GM21737 (cell line): ENCODE measurements at regions not wholly inside any gene's neighbourhood (a gene's known extent, or its start where the extent isn't known, plus 50 kb on each side); places are given as distances from the start of the nearest gene placed in this dataset.
"Not testable (repeated sequence)": the region's sequence is repeated elsewhere in the genome, so short reads cannot be mapped to it uniquely, and the experiment has no call there.

ENCODE experiments used
- ATAC-seq: cut with Tn5 transposase; IDR thresholded peaks from one replicate; pipeline ENCODE4 v1.9.1; 2021; ENCODE audit warnings: mild to moderate bottlenecking, moderate library complexity; ENCODE audit not compliant: unreplicated experiment

DNA sequence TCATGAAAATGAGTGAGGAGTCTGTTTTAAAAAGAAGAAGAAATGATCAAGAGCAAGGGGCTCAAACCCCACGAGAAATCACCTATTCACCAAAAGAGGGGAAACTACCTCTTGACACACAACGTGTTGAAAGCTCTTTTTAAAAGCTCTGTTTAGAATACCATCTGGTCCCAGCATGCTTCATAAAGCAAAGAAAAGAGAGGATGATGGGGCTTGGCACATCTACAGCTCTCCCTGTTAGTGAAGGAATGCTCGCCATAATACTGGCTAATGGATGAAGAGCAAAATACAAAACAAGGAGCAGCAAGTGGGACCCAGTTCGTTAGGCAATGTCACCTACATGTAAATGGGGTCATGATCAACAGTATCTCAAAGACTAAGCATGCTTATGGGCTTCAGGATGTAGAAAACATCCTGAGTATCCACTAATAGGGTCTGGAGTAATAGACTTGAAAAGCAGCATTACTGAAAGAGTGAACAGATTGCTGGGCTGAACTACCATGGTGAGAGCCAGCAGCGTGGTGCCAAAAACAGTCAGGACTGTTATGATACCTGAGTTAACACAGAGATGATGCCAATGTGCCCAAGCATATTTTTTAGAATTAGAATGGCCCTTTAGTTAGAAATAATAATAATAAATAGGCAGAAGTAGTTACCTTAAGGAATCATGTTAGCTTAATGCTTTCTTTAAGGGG is 159.7 kb upstream of the POU1F1 start:
- no peak for ATAC-seq

DNA sequence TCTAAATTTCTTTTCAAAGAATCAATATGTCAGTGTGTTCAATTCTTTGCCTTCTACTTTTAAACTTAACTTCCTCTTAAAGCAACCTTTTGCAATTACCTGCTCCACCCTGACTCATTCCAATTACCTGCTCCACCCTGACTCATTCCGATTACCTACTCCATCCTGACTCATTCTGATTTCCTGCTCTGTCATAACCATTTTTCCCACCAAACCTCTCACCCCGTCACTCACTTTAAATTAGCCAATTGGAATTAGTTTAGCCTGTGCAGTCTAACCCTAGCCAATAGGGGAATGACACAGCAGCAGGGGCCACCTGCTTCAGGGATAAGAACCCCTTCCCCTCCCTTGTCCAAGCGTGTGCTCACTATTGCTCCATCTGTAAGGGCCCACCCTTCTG is 157.1 kb upstream of the POU1F1 start:
- ATAC-seq: not testable (repeated sequence)

GRCh38 chr3:87426918-87427317 is 150.5 kb upstream of the POU1F1 start:
- ATAC-seq: no peak

DNA sequence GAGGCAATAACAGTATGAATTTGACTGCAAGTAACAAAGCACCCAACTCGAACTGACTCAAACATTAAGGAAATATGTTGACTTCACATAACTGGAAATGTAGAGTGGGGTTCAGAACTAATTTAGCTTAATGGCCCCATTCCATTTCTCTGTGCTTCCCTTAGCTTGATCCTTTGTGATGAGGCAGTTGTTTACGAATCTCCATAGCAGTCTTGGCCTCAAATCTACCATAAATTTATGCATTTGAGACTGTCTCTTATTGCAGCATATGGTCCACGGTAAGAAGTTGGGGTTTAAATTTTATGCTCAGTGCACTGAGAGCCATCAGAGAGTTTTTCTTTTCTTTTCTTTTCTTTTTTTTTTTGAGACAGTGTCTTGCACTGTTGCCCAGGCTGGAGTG is 148.7 kb upstream of the POU1F1 start:
- ATAC-seq: no peak

DNA sequence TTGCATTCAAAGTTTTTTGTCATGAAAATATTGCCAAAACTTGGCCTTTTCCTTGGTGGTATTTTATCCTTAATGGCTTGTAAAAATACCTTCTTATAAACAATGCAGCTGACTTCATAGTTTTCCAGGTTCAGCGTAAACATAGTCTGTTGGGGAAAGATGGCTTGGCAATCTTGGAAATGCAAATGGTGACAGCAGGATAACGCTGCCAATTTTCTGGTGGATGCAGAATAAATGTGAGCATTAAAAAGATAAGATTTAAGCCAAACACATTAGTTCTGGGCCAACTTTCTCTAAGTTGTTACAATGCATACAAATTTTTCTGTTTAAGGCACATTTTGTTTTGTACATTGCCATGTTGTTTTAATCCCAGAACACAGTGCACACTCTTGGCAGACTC is 147.0 kb upstream of the POU1F1 start:
- ATAC-seq: no peak

- no peak for ATAC-seq
Observed at GRCh38 chr3:87422333-87422732, 145.9 kb upstream of the POU1F1 start.

DNA sequence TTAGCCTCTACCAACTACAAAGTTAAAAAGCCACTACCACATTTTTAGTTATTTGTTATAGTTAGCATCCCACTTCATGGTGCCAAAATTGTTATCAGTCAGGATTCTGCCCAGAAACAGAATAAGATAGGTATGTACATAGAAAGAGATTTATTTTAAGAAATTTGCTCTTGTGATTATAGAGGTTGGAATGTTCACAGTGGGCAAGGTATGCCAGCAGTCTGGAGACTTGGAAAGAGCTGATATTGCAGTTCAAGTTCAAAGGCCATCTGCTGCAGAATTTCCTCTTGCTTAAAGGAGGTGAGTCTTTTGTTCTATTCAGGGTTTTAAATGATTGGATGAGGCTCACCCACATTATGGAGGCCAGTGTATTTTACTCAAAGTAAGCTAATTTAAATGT is 143.8 kb upstream of the POU1F1 start:
- ATAC-seq: no peak

DNA sequence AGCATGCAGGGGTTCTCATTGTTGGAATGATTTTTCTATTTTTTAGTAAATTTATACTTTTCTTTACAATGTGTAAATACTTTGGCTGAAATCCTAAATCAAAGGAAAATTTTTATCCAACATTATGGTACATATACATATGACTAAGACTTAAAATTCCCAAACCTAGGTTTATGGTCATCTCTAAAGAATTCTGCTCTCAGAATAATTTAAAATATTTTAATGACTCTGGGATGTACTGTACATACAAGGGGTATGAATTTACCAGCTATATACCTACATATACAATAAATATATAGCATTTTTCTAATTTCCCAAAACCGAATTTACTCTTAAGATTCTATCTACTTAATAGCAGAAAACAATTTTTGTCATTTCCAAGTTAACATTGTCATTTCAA is 137.9 kb upstream of the POU1F1 start:
- ATAC-seq: no peak

DNA sequence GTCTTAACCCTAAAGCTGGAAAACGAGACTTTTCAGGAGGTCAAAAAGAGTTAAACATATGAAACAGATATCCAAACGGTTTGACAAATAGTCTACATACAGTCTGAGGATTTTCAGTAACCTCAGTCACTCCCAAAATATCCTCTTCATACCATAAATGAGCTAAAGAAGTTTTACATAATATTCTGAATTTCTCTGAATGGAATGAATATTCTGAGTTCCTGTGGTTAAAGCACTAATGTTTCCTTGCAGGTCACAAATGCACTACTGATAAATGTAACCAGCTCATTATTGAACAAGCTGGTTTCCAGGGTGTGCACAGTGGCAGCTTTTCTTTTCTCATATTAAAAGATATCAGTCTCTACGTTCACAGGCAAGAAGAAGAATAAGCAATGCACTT is 137.4 kb upstream of the POU1F1 start:
- ATAC-seq: no peak

GRCh38 chr3:87410110-87410509 is 133.7 kb upstream of the POU1F1 start:
- ATAC-seq: no peak

- no peak for ATAC-seq
Observed at GRCh38 chr3:87398168-87398801, 121.9 kb upstream of the POU1F1 start.

DNA sequence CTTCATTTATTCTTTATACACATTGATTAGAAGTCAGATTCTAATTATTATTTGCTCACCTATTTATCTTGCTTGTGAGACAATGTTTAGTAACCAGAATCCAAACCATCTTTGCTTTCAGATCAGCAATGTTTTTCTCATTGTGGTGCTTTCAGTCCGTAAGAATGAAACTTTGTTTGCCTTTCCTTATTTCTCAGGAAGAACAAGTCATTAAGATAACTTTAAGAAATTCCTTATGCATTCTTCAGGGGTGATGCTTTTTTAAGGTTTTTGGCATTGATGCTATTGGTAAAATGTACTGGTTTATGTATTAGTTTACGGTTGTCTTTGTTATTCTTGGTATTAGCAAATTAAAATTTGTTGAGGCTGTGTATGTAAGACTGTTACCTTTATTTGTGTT is 120.8 kb upstream of the POU1F1 start:
- no peak for ATAC-seq

- no peak for ATAC-seq
Observed at GRCh38 chr3:87390821-87391220, 114.4 kb upstream of the POU1F1 start.

DNA sequence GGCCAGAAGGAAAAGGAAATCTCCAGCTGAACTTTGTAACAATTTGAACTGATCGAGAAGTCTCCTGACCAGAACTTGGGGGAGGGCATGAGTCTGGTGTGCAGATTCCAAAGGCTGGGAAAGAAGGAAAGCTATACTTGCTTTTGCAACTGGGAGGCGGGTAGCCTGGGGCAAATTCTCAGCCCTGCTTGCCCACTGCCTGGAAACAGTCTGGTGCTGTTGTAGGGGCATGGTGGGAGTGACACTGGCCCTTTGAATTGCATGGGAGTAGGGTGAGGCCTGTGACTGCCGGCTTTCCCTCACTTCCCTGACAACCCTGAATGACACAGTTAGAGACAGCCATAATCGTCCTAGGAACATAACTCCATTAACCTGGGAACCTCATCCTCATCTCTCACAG is 114.0 kb upstream of the POU1F1 start:
- ATAC-seq: no peak

DNA sequence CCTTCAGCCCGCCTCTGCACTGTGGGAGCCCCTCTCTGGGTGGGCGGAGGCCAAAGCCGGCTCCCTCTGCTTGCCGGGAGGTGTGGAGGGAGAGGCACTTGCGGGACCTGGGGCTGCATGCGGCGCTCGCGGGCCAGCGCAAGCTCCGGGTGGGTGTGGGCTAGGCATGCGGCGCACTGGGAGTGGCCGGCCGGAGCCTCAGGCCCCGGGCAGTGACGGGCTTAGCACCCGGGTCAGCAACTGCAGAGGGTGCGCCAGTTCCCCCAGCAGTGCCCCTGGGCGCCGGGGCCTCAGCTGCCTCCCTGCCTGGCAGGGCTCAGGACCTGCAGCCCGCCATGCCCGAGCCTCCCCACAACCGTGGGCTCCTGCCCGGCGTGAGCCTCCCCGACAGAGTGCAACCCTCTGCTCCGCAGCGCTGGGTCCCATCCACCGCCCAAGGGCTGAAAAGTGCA is 98.9 kb upstream of the POU1F1 start:
- no peak for ATAC-seq

- ATAC-seq: no peak
Observed at GRCh38 chr3:87370007-87370406, 93.6 kb upstream of the POU1F1 start.

DNA sequence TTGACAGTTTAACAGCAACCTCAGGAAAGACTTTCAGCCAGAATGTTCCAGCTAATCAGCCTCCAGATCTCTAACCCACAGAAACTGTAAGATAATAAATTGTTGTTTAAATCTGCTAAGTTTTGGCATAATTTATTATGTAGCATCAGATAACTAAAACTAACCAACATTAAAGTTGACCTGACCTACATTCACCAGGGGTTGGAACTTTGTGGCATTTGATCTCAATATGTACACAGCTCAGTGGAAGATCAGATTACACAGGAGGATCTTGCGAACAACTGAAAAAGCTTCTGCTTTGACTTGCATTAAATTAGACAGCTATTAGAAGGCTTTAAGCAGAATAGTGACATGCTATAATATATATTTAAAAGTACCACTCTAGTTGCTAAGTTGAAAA is 91.4 kb upstream of the POU1F1 start:
- no peak for ATAC-seq

GRCh38 chr3:87363721-87364120 is 87.3 kb upstream of the POU1F1 start:
- no peak for ATAC-seq

- ATAC-seq: no peak
Observed at GRCh38 chr3:87361956-87362355, 85.6 kb upstream of the POU1F1 start.

DNA sequence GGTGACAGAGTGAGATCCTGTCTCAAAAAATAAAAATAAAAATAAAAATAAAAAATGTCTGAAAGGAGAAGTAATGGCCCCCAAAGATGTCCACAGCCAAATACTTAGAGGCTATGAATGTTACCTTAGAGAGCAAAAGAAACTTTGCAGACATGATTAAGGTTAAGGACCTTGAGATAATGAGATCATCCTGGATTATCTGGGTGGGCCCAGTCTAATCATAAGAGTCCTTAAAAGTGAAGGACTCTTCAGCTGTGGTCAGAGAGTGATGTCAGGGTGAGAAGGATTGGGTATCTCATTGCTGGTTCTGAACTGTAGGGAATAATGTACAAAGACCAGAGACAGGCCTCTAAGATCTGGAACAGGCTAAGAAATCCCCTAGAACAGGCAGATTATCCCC is 84.9 kb upstream of the POU1F1 start:
- ATAC-seq: no peak

GRCh38 chr3:87359826-87360225 is 83.4 kb upstream of the POU1F1 start:
- no peak for ATAC-seq

DNA sequence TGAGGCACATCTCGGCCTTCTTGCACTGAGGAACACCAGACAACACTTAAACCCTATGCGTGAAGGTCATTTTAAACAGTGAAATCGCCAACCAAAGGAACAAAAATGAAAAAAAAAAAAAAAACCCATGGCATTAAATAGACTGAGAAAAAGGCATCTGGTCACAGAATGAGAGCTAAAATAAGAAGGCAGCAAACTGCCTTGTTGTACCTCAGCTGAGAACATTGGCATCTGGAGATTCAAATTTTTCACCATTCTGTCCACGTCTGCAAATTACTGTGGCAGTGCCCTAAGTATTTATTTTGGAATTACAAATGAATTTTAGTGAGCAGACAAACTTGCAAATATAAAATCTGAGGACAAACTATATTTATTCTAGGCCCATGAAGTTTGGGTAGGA is 82.6 kb upstream of the POU1F1 start:
- no peak for ATAC-seq

DNA sequence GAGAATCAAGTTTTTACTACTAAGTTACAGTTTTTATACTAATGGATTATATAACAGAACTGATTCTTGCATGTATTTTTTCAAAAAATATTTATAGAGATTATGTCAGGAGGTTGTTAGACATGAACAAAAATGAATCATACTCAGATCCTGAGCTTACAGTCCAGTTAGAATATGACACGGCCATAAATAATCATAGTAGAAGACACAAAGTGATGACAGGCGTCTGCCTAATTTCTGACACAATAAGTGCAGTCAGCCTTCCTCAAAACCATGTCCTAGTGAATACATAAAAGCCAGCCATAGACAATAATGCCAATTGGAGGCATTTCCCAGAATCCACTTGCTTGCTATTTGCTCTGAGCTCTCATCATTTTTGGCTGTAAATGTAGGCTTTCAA is 81.7 kb upstream of the POU1F1 start:
- no peak for ATAC-seq
